ENCODE measurements at regions not wholly inside any gene's neighbourhood (a gene's known extent, or its start where the extent isn't known, plus 50 kb on each side); places are given as distances from the start of the nearest gene placed in this dataset.
A peak's percentile ranks its signal among the peaks of the same experiment; 100 is the strongest.

DNA sequence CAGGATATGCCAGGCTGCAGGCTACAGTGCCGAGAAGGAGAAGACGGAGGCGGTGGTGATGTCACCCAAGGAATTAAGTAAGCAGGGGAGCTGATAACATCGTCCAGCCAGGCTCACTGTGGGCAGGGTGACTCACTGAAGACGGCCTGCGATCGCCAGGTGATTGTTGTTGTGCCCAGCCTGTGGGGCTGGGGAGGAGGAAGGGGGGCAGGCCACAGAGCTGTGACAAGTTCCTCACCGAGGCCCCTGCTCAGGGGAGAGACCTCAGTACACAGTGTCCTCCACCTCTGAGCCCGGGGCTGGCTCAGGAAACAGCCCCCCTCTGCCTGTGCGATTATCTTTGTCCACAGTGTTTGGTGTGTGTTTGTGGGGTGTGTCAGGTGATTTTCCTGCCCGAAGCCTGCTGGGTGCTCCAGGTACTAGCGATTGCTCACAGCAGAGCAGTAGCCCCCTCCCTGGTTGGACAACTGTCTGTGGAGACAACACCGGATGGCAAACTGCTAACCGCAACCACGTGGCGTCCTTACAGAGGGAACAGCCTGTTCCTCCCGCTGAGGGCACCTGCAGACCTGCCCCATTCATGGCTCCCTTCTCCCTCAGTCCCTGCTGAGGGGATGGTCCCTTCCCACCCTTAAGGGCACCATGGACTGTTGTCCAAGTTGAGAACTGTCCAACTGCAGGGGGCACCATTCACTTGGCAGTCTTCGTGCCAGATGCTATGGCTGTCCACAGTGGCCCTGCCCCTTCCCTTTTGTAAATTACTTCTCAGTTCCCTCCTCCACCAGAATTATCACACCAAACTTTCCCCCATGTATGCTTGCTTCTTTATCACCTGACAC, 95.1 kb downstream of the ZFP36L2 start:
- TF ChIP-seq FOSL1 (IDR thresholded peaks at IDR 0.05; ENCODE audit: low read depth) (no peak), POLR2A (IDR thresholded peaks at IDR 0.05; ENCODE audit: borderline replicate concordance, extremely low read depth, insufficient read depth, insufficient read length) (no peak), POLR2AphosphoS5 (IDR thresholded peaks at IDR 0.05; ENCODE audit: low read depth, low read length) (peak; percentile 63), SP1 (IDR thresholded peaks at IDR 0.05; ENCODE audit: low read depth) (no peak), ZNF274 (IDR thresholded peaks at IDR 0.05; ENCODE audit: low read depth, low read length) (no peak), EGR1 (IDR thresholded peaks at IDR 0.05; ENCODE audit: low read depth) (no peak)
- TF ChIP-seq, protein P1, sequence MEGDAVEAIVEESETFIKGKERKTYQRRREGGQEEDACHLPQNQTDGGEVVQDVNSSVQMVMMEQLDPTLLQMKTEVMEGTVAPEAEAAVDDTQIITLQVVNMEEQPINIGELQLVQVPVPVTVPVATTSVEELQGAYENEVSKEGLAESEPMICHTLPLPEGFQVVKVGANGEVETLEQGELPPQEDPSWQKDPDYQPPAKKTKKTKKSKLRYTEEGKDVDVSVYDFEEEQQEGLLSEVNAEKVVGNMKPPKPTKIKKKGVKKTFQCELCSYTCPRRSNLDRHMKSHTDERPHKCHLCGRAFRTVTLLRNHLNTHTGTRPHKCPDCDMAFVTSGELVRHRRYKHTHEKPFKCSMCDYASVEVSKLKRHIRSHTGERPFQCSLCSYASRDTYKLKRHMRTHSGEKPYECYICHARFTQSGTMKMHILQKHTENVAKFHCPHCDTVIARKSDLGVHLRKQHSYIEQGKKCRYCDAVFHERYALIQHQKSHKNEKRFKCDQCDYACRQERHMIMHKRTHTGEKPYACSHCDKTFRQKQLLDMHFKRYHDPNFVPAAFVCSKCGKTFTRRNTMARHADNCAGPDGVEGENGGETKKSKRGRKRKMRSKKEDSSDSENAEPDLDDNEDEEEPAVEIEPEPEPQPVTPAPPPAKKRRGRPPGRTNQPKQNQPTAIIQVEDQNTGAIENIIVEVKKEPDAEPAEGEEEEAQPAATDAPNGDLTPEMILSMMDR (IDR thresholded peaks at IDR 0.05 in 2 of 3, conservative IDR thresholded peaks at IDR 0.05 in 1 of 3; ENCODE audit: borderline replicate concordance in 1 of 3, insufficient read depth in 1 of 3, low read depth in 2 of 3, low read length in 2 of 3), result peak in 2 of 3 experiments; percentile 62 to 71; a peak in 4 of 6 replicates
- TF ChIP-seq, protein P2, sequence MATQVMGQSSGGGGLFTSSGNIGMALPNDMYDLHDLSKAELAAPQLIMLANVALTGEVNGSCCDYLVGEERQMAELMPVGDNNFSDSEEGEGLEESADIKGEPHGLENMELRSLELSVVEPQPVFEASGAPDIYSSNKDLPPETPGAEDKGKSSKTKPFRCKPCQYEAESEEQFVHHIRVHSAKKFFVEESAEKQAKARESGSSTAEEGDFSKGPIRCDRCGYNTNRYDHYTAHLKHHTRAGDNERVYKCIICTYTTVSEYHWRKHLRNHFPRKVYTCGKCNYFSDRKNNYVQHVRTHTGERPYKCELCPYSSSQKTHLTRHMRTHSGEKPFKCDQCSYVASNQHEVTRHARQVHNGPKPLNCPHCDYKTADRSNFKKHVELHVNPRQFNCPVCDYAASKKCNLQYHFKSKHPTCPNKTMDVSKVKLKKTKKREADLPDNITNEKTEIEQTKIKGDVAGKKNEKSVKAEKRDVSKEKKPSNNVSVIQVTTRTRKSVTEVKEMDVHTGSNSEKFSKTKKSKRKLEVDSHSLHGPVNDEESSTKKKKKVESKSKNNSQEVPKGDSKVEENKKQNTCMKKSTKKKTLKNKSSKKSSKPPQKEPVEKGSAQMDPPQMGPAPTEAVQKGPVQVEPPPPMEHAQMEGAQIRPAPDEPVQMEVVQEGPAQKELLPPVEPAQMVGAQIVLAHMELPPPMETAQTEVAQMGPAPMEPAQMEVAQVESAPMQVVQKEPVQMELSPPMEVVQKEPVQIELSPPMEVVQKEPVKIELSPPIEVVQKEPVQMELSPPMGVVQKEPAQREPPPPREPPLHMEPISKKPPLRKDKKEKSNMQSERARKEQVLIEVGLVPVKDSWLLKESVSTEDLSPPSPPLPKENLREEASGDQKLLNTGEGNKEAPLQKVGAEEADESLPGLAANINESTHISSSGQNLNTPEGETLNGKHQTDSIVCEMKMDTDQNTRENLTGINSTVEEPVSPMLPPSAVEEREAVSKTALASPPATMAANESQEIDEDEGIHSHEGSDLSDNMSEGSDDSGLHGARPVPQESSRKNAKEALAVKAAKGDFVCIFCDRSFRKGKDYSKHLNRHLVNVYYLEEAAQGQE (IDR thresholded peaks at IDR 0.05; ENCODE audit: low read depth), result no peak
- TF ChIP-seq, protein P3, sequence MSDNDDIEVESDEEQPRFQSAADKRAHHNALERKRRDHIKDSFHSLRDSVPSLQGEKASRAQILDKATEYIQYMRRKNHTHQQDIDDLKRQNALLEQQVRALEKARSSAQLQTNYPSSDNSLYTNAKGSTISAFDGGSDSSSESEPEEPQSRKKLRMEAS (IDR thresholded peaks at IDR 0.05), result no peak
